Tibial nerve (tissue), 4 donors: ENCODE measurements at regions not wholly inside any gene's neighbourhood (a gene's known extent, or its start where the extent isn't known, plus 50 kb on each side); places are given as distances from the start of the nearest gene placed in this dataset.

Experiments
- EP300 ChIP-seq, 2 donors: sonication (generic); formaldehyde crosslinking; IDR thresholded peaks; one replicate each; pipeline ENCODE4 v1.6.1; 2017; ENCODE audit warnings: antibody characterized with exemption in 2 of 2, mild to moderate bottlenecking in 1 of 2
- POLR2A ChIP-seq, 2 donors: fragments of 450-650 bp; IDR thresholded peaks; one replicate each; pipeline ENCODE4 v1.6.1; 2017; ENCODE audit warnings: antibody characterized with exemption in 2 of 2, mild to moderate bottlenecking in 2 of 2, moderate library complexity in 2 of 2
- TF ChIP-seq, protein P1 (sequence below), 5 experiments: fragments of 200-600 bp in 3 of 5; fragments of 450-650 bp in 2 of 5; sonication (generic) in 3 of 5; IDR thresholded peaks; one replicate each; pipeline ENCODE4 v1.5.1; 2016 to 2019; ENCODE audit warnings: antibody characterized with exemption in 5 of 5, mild to moderate bottlenecking in 3 of 5, moderate library complexity in 2 of 5

DNA sequence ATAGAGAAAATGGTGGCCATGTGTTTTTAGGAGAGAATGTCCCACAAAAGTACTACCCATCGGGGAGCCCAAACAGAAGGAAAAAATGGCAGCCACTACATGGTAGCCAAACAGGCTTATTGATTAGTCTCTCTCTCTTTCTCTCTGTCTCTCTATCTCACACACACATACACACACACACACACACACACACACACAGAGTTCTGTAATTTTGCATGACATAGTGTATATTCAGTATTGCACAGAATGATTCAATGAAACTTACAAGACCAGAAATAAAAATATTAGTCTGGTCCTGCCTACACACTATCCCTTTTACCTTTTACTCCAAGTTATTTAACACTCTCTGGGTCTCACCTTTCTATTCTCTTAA, 124.8 kb upstream of the SLC39A10 start:
- TF ChIP-seq EP300 (IDR thresholded peaks at IDR 0.05): no peak
- TF ChIP-seq, protein P1, sequence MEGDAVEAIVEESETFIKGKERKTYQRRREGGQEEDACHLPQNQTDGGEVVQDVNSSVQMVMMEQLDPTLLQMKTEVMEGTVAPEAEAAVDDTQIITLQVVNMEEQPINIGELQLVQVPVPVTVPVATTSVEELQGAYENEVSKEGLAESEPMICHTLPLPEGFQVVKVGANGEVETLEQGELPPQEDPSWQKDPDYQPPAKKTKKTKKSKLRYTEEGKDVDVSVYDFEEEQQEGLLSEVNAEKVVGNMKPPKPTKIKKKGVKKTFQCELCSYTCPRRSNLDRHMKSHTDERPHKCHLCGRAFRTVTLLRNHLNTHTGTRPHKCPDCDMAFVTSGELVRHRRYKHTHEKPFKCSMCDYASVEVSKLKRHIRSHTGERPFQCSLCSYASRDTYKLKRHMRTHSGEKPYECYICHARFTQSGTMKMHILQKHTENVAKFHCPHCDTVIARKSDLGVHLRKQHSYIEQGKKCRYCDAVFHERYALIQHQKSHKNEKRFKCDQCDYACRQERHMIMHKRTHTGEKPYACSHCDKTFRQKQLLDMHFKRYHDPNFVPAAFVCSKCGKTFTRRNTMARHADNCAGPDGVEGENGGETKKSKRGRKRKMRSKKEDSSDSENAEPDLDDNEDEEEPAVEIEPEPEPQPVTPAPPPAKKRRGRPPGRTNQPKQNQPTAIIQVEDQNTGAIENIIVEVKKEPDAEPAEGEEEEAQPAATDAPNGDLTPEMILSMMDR (IDR thresholded peaks at IDR 0.05): no peak
- TF ChIP-seq POLR2A (IDR thresholded peaks at IDR 0.05): no peak
